Left ventricle myocardium inferior (tissue), 1 donor: ENCODE measurements at regions not wholly inside any gene's neighbourhood (a gene's known extent, or its start where the extent isn't known, plus 50 kb on each side); places are given as distances from the start of the nearest gene placed in this dataset.

Experiments
- DNase-seq: peaks from one replicate; pipeline ENCODE4 v3.0.0-alpha.2; 2020
- H3K27ac ChIP-seq: fragments of 200-600 bp; replicated peaks from 2 replicates; pipeline ENCODE4 v1.8.0; 2021
- H3K27me3 ChIP-seq: fragments of 200-600 bp; 2 replicates; pipeline ENCODE4 v1.8.0; 2021; ENCODE audit warnings: low read depth
- H3K36me3 ChIP-seq: fragments of 200-600 bp; 2 replicates; pipeline ENCODE4 v1.8.0; 2021
- H3K4me1 ChIP-seq: fragments of 200-600 bp; 2 replicates; pipeline ENCODE4 v1.8.0; 2021
- H3K4me3 ChIP-seq: fragments of 200-600 bp; 2 replicates; pipeline ENCODE4 v1.8.0; 2021; ENCODE audit warnings: mild to moderate bottlenecking, moderate library complexity
- H3K9me3 ChIP-seq: fragments of 200-600 bp; replicated peaks from 2 replicates; pipeline ENCODE4 v1.8.0; 2021
- CTCF ChIP-seq: fragments of 200-600 bp; IDR thresholded peaks from 2 replicates; pipeline ENCODE4 v1.8.0; 2021; ENCODE audit warnings: antibody characterized with exemption, mild to moderate bottlenecking, borderline replicate concordance
- intact Hi-C: fragments of 100-400 bp; cut with micrococcal nuclease; formaldehyde crosslinking; loops from one replicate; pipeline ENCODE4 v1.11.0; 2022
- donor health status: DM: no; HTN: yes; CAD: no; lungs with severe emphysema.

GRCh38 chr14:61930101-61930857 lies 168.1 kb downstream of the SNAPC1 start:
- no peaks in the 10 kb centered on the region for H3K4me1 ChIP-seq
- intact Hi-C loops: no loop called here
- no peaks in the 10 kb centered on the region for H3K9me3 ChIP-seq
- H3K36me3 ChIP-seq: no peaks in the 10 kb centered on the region
- peaks cover 14% of the 10 kb centered on the region for H3K27me3 ChIP-seq
- DNase-seq: no peak
- TF ChIP-seq CTCF: no peak
- H3K4me3 ChIP-seq: no peak overlapping the region
- H3K27ac ChIP-seq: no peak overlapping the region

- Histone ChIP-seq H3K27ac (no peak overlapping the region), H3K36me3 (no peaks in the 10 kb centered on the region), H3K27me3 (peaks cover 27% of the 10 kb centered on the region), H3K9me3 (no peaks in the 10 kb centered on the region), H3K4me3 (no peak overlapping the region), H3K4me1 (no peaks in the 10 kb centered on the region)
- DNase-seq: no peak
- intact Hi-C loops: no loop called here
- TF ChIP-seq CTCF: no peak
Measured at GRCh38 chr14:61932974-61933373, 170.8 kb downstream of the SNAPC1 start.

- no peak for TF ChIP-seq CTCF
- intact Hi-C loops: no loop called here
- Histone ChIP-seq H3K36me3 (no peaks in the 10 kb centered on the region), H3K4me1 (no peaks in the 10 kb centered on the region), H3K9me3 (no peaks in the 10 kb centered on the region), H3K27ac (no peak overlapping the region), H3K27me3 (peaks cover 31% of the 10 kb centered on the region), H3K4me3 (no peak overlapping the region)
- DNase-seq: no peak
Measured at GRCh38 chr14:61934385-61934784, 172.2 kb downstream of the SNAPC1 start.

- H3K27me3 ChIP-seq: peaks cover 36% of the 10 kb centered on the region
Measured at GRCh38 chr14:61939776-61940175, 177.6 kb downstream of the SNAPC1 start.

GRCh38 chr14:61940666-61941420 lies 178.6 kb downstream of the SNAPC1 start:
- H3K4me1 ChIP-seq: no peaks in the 10 kb centered on the region
- no peak for TF ChIP-seq CTCF

More at GRCh38 chr14:61939776-61940175, 177.6 kb downstream of the SNAPC1 start:
- H3K36me3 ChIP-seq: no peaks in the 10 kb centered on the region
- no peak for TF ChIP-seq CTCF
- H3K4me3 ChIP-seq: no peak overlapping the region
- H3K9me3 ChIP-seq: peaks cover 8% of the 10 kb centered on the region
- no peak for DNase-seq
- no peak overlapping the region for H3K27ac ChIP-seq
- intact Hi-C loops: no loop called here
- no peaks in the 10 kb centered on the region for H3K4me1 ChIP-seq

More at GRCh38 chr14:61940666-61941420, 178.6 kb downstream of the SNAPC1 start:
- Histone ChIP-seq H3K27ac (no peak overlapping the region), H3K9me3 (peaks cover 14% of the 10 kb centered on the region), H3K4me3 (no peak overlapping the region), H3K27me3 (peaks cover 36% of the 10 kb centered on the region), H3K36me3 (no peaks in the 10 kb centered on the region)
- DNase-seq: no peak
- intact Hi-C loops: no loop called here
